HG02840 (cell line): ENCODE measurements at regions not wholly inside any gene's neighbourhood (a gene's known extent, or its start where the extent isn't known, plus 50 kb on each side); places are given as distances from the start of the nearest gene placed in this dataset.
"Not testable (repeated sequence)": the region's sequence is repeated elsewhere in the genome, so short reads cannot be mapped to it uniquely, and the experiment has no call there.

Experiments used
- ATAC-seq: cut with Tn5 transposase; IDR thresholded peaks from one replicate; pipeline ENCODE4 v1.9.1; 2021; ENCODE audit warnings: mild to moderate bottlenecking, moderate library complexity, moderate number of reproducible peaks; ENCODE audit not compliant: unreplicated experiment, low FRiP score

- ATAC-seq: no peak
Observed at GRCh38 chr10:120047926-120048325, 155.4 kb downstream of the SEC23IP start.

- ATAC-seq: no peak
Observed at GRCh38 chr10:120048391-120048790, 155.9 kb downstream of the SEC23IP start.

- ATAC-seq: no peak
Observed at GRCh38 chr10:120051671-120052070, 159.1 kb downstream of the SEC23IP start.

- ATAC-seq: no peak
Observed at GRCh38 chr10:120052964-120053702, 160.6 kb downstream of the SEC23IP start.

- not testable (repeated sequence) for ATAC-seq
Observed at GRCh38 chr10:120059790-120060189, 167.3 kb downstream of the SEC23IP start.

GRCh38 chr10:120067427-120067826, 174.9 kb downstream of the SEC23IP start:
- ATAC-seq: no peak

- ATAC-seq: no peak
Observed at GRCh38 chr10:120069700-120070099, 177.2 kb downstream of the SEC23IP start.

GRCh38 chr10:120075349-120075748, 182.8 kb downstream of the SEC23IP start:
- no peak for ATAC-seq

GRCh38 chr10:120076996-120077706, 184.6 kb downstream of the SEC23IP start:
- ATAC-seq: no peak

GRCh38 chr10:120077707-120078492, 185.4 kb downstream of the SEC23IP start:
- no peak for ATAC-seq

- ATAC-seq: no peak
Observed at GRCh38 chr10:120085096-120085796, 192.7 kb downstream of the SEC23IP start.

GRCh38 chr10:120086066-120086465, 193.5 kb downstream of the SEC23IP start:
- no peak for ATAC-seq

GRCh38 chr10:120087109-120087508, 194.6 kb downstream of the SEC23IP start:
- no peak for ATAC-seq

- ATAC-seq: no peak
Observed at GRCh38 chr10:120095875-120096274, 203.3 kb downstream of the SEC23IP start.

GRCh38 chr10:120097766-120098165, 205.2 kb downstream of the SEC23IP start:
- no peak for ATAC-seq

GRCh38 chr10:120098232-120098930, 205.9 kb downstream of the SEC23IP start:
- ATAC-seq: no peak

- ATAC-seq: no peak
Observed at GRCh38 chr10:120103738-120104560, 211.4 kb downstream of the SEC23IP start.

GRCh38 chr10:120105001-120105400, 212.5 kb downstream of the SEC23IP start:
- ATAC-seq: no peak

- no peak for ATAC-seq
Observed at GRCh38 chr10:120105492-120105891, 213.0 kb downstream of the SEC23IP start.
